K562 (cell line): ENCODE measurements at regions not wholly inside any gene's neighbourhood (a gene's known extent, or its start where the extent isn't known, plus 50 kb on each side); places are given as distances from the start of the nearest gene placed in this dataset.

Experiments
- L3MBTL2 ChIP-seq: fragments of 450-650 bp; IDR thresholded peaks from 2 replicates; pipeline ENCODE4 v1.6.1; 2016; ENCODE audit warnings: mild to moderate bottlenecking, moderate library complexity
- PCBP1 ChIP-seq: fragments of 200-400 bp; formaldehyde crosslinking; IDR thresholded peaks from 2 replicates; pipeline ENCODE4 v1.6.1; 2018; ENCODE audit warnings: mild to moderate bottlenecking, low read depth, low read length; ENCODE audit not compliant: poor library complexity, severe bottlenecking
- ZBTB40 ChIP-seq, 2 experiments: fragments of 450-650 bp in 1 of 2; sonication (generic) in 1 of 2; formaldehyde crosslinking in 1 of 2; IDR thresholded peaks; 2 replicates each; pipeline versions ENCODE4 v1.7.1 to v1.9.0; 2016 to 2022; ENCODE audit warnings: inconsistent platforms in 1 of 2, mild to moderate bottlenecking in 1 of 2, missing genetic modification reagents in 1 of 2
- ZNF445 ChIP-seq: fragments of 250-450 bp; sonication (Bioruptor Pico); IDR thresholded peaks from 2 replicates; pipeline ENCODE4 v1.4.0; 2020; ENCODE audit warnings: low read depth, mild to moderate bottlenecking, moderate library complexity

DNA sequence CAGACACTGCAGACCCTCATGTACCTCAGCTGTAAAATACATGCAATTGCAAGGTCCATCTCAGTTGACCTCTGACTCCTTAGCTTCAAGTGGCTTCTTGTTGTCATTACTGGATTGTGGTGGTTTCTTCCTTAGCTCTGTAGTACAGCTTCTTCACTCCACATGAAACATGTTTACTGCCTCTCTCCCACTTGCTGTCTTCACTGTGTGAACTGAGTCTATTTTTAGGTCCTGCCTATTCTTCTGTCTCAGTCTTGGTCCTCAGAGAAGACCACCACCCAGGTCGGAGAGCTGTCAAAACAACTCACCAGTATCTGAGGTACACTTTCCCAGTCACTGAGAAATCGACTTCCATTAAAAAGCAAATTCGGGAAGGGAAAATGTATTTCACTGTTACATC is 50.2 kb upstream of the EYA4 start:
- TF ChIP-seq PCBP1, result no peak
- no peak for TF ChIP-seq ZBTB40 (IDR thresholded peaks at IDR 0.05)
- no peak for TF ChIP-seq ZBTB40 (CRISPR knock-in tag; IDR thresholded peaks at IDR 0.05)
- no peak for TF ChIP-seq ZNF445 (CRISPR knock-in tag)
- TF ChIP-seq L3MBTL2, result no peak
